ENCODE measurements at regions not wholly inside any gene's neighbourhood (a gene's known extent, or its start where the extent isn't known, plus 50 kb on each side); places are given as distances from the start of the nearest gene placed in this dataset.
"Not testable (repeated sequence)": the region's sequence is repeated elsewhere in the genome, so short reads cannot be mapped to it uniquely, and the experiment has no call there.

DNA sequence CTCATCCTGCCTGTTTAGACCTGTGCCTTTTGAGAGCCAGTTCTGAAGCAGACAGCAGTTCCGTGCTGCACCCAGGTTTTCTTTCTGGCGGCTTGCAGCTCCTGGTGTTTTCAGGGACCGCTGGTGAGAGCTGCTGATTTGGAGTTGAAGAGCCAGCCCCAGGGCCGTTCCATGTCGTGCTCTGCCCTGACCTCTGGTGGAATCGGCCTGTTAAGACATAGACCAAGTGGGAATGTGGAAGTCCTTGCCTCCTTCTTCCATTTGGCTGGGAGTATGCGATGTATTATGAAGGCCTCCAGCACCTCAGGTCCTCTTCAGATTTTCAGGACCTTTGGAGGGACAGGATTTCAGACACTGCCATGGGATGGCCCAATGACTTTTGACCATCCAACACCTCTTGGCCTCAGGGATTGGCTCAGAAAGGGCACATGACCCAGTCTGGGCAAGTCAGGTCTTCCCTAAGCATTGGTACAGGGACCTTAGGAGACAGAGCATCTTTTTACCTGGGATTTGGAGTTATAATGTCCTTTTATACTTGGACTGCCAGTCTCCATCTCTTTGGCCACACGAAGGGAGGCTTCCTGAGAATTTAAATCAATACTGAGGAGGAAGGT, 136.1 kb upstream of the CLINT1 start:
- peak; percentile 80 for DNase-seq

DNA sequence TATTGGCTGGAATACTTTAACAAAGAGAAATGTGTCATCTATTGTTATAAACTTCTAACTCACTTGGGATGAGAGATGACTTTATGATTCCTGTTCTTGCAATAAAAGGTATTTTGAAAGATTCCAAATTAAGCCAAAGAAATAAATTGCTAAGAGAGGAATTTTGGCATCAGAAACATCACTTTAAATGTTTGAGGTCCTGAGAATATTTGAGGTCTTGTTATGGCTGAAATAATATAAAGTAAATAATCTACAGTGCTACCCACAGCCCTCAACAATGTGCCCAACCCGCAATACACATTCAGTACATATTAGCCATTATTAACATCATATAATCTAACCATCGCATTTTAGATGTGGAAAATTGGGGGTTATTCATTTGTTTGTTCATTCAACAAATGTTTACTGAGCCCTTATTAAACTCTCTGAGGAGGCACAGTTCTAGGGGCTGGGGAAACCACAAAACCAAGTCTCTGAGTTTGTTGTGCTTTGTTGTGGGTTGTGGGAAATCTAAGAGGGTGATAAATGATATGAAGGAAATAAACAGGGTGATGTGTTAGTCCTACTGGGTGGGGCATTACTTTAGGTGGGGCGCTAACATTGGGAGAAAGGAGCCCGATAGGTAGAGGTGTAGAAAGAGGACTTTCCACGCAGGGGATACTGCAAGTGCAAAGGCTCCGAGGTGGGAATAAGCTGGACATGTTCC, 135.2 kb upstream of the CLINT1 start:
- DNase-seq, result no peak

DNA sequence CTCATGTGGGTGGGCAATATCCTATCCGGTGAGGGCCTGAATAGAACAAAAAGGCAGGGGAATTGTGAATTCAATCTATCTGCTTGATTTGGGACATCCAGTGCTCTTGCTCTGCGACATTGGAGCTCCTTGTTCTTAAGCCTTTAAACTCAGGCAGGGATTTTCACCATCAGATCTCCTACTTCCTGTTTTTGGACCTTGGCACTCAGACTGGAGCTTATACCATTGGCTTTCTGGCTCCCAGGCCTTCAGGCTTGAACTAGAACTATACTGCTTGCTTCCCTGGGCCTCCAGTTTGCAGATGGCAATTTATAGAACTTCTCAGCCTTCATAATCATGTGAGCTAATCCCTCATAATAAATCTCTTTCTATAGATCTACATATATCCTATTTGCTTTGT, 134.3 kb upstream of the CLINT1 start:
- DNase-seq, result peak; percentile 24

DNA sequence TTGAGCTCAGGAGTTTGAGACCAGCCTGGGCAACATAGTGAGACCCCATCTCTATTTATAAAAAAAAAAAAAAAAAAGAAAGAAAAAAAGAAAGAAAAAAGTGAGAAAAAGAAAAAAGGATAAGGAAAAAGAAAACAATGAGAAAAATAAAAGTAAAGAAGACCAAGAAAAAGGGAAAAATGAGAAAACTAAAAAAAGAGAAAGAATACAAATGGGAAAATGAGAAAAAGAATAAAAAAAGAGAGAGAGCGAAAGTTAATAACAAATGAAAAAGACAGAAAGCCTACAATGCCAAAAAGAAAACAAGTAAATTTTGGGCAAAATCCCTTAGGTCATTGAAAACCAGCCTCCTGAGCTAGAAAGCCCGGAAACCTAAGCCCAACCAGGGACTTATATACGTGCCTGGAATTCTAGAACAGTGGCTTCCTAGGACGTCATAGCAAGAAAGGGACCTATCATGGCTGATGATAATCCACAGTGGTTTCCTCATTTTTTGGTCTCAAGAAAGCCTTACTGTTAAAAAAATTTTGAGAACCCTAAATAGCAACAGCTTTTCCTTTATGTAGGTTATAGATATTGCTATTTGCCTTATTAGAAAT, 131.7 kb upstream of the CLINT1 start:
- no peak for DNase-seq

DNA sequence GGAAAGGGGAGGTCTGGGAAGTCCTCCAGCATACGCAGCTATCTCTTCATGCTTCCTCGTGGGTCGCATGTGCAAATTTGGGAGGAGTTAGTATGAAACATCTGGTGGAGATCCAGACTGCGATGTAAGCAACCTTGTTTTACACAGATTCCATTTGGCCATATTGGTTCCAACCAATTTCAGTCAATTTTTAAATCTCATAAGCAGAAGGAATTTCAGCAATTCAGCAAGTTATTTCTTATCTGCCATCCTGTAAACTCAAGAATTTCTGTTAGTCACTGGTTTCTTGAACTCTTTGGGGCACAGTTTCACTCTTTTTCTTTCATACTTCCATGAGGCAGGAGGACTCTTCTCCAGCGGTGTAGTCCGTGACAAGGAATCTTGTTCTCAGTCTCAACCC, 130.4 kb upstream of the CLINT1 start:
- DNase-seq, result no peak

DNA sequence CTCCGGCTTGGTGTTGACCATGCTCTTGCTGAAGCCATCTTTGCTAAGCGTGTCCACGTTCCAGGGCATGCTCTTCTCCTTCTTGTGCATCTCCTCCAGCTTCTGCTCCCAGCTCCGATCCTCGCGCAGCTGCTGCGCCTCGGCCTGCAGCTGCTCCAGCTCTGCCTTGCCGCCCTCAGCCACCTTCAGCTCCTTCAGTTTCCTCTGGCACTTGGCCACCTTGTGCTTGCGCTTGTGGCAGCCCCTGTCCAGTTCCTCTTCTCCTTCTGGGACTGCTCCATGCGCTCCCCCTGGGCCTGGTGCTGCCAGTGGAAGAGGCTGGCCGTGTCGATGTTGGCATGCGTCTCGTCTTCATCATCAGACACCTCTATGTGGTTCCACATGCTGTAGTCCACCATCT, 128.3 kb upstream of the CLINT1 start:
- DNase-seq, result no peak

DNA sequence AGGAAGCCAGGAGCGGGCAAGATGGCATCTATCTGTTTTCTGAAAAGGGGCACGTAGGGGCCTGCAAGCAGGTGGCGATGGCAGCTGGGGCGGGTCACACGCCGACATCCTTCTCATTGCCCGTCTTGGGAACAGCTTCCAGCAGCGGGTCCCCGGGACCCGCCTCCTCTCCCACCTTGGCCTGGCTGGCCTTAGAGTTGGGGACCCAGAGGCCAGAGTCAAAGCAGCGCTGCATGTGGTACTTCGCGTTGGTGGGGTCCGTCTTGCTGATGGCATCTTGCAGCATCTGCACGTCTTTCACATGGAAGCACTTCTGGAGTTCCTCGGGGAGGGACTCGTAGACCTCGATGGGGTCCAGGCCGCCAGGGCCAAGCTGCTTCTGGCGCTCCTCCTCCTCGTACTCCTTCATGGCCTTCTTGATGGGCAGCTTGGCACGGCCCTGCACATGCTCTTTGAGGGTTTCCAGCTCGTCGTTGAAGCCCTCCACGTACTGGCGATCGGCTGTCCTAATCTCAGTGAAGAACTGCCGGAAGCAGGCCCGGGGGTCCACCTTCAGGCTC, 127.6 kb upstream of the CLINT1 start:
- no peak for DNase-seq

DNA sequence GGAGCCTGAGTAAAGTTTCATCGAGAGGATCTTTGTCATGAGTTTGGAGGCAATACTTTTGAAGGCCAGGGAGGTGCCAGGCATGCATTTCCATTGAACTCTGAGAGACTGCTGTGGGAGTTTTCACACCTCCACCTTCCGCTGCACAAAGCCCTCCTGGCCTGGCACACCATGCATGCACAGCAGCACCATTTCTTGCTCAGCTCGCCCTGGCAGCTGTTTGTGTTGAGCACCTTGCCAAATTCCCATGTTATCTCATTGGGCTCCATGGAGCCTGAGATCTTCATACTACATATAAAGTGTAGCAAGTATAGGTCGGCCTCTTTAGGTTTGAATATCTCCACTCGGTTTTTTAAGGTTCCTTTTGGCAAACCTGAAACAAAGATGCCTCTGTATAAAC, 125.7 kb upstream of the CLINT1 start:
- no peak for DNase-seq

DNA sequence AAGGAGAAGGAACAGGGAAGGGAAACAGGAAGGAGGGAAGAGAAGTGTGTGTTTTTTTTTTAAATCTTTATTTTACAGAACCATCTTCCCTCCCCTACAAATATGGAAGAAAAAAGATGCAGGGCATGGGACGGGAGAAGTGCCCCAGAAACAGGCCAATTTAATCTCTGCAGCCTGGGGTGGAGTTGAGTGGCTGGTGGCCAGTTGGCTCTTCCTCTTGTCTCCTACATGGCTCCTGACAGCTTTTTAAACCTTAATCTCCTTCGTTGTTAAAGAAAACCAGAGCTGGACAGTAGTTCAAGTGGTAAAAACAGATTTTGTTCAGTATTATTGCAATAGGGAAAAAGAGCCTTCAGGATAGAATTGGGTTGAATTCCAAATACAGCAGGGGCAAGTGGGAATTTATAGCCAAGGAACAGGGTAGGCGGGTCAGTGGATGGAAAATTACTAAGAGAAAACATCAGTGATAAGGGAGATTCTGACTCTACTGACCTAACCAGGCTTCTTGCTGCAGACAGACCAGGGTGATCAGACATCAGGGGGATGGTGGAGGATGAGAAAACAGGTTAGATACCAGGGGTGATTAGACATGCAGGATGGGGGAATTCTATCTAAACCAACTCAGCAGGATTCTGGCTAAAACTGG, 125.1 kb upstream of the CLINT1 start:
- no peak for DNase-seq

DNA sequence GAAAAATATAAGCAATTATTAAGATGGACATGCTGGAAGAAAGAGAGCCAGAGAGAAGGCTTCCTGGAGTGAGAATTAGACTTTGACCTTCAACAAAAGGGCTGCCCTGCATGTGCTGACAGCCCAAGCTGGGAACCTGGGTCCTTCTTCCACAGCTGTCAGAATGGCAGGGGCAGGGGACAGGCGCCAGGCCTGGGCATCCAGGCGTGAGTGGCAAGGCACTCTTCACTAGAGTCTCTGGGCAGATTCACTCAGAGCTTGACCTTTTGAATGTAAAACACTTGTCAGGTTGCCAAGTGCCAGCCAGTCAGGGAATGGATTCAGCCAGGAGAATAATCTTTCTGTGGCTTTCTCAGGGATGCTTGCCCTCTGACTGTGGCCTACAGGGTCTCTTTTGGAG, 119.1 kb upstream of the CLINT1 start:
- no peak for DNase-seq

DNA sequence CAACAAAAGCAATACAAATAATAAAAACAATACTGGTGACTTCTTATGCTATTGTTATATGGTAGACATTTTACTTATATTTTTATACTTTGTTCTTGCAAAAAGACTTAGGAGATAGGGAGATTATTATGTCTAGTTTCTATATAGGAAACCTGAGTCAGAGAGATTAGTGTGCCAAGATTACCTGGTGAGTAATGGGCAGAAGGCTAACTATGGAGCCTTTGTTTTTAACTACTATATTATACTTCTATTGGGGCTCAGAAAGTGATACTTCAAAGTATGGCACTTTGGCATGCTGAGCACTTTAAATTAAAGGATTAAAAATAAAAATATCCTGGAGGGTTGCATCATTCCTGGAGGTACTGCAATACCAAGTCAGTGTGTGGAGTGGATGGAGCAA, 117.5 kb upstream of the CLINT1 start:
- DNase-seq, result no peak

DNA sequence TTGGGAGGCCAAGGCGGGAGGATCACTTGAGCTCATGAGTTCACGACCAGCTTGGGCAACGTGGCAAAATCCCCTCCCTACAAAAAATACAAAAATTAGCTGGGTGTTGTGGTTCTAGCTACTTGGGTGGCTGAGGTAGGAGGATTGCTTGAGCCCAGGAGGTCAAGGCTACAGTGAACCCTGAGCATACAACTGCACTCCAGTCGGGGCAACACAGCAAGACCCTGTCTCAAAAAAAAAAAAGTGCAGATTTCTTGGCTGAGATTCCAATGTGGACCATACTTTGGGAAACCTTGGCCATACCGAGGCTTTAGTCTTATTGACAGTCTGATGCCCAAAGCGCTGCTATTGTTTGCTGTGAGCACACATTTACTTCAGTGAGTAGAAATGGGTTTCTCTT, 113.6 kb upstream of the CLINT1 start:
- DNase-seq, result no peak

DNA sequence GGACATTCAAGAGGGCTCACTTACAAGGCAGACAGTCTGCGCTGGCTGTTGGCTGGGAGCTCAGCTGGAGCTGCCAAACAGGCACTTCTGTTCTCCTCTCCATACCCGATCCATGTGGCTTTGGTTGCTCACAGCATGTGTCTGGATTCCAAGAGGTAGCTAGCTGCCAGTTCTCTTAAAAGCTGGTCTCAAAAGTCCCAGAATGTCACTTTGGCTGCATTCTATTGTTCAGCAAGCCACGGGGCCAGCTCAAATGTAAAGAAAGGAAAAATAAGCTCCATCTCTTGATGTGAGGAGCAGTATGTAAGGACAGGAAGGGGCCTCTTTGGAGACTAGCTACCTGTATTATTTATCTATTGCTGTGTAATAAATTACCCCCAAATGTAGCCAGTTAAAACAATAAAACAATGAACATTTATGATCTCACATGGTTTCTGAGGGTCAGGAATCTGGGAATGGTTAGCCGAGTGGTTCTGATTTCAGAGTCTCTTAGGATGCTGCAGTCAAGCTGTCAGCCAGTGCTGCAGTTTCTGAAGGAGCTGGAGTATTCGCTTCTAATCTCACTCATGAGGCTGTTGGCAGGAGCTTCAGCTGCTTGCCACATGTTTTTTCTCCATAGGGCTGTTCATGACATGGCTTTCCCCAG, 112.7 kb upstream of the CLINT1 start:
- no peak for DNase-seq

DNA sequence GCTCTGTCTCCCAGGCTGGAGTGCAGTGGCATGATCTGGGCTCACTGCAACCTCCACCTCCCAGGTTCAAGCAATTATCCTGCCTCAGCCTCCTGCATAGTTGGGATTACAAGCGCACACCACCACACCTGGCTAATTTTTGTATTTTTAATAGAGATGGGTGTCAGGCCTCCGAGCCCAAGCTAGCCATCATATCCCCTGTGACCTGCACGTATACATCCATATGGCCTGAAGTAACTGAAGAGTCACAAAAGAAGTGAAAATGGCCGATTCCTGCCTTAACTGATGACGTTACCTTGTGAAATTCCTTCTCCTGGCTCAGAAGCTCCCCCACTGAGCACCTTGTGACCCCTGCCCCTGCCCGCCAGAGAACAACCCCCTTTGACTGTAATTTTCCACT, 109.6 kb upstream of the CLINT1 start:
- not testable (repeated sequence) for DNase-seq

DNA sequence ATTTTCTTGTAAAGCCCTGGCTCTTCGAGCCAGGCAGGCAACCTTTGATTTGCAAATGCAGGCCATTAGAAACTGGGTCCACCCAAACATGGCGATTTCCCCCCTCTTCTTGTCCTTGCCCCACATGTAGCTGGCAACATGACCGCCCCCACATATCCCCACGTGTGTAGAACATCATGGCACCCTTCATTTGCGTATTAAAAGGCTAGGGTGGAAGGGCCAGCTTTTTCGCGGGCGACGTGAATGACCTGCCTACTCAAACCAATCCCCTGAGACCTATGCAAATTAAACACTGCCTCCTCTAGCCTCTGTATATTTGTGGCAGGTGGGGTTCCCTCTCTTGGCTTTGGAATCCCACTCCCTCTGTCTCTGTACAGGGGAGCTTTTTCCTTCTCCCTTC, 107.0 kb upstream of the CLINT1 start:
- no peak for DNase-seq

DNA sequence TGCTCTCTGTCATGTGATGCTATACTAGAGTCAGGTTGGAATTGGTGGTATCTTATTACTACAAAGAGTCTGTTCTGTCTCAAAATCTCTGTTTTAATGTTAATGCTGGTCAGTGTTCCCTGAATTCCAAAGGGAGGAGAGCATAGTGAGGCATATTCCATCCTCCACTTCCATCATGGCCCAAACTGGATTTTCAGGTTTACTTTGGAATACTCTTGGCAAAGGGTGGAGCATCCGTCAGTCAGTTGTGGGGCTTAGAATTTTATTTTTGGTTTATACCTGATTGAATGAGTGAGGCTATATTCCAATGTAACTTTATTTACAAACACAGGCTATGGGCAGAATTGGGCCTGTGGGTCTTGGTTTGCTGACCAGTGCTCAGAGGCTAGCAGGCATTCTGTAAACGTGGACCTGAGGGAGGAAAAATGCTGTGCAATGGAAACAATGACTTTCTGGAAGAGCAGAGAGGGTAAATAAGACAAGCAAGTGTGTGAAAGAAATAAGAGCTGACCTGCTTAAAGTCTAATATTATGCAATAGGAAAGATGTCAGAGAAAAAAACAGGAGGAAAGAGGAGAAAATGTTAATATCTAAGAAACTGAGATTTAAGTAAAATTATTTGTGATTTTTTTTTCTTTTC, 106.2 kb upstream of the CLINT1 start:
- DNase-seq, result no peak

DNA sequence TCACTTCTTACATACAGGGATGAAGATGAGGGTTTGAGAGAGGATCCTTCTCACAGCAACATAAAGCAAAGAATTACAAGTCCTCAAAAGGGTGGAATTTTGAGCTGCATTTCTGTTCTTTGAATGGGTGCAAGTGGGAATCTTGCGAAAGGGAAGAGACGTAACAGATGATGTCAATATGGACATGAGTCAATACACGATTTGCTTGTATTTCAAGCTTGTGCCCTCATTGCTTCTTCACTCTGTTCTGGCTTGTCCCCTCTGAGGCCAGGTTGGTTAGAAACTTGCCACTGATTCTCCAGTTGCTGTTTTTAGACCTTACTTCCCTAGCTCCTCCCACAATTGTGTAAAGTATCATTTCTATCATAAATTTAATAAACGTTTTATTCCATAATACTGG, 104.8 kb upstream of the CLINT1 start:
- no peak for DNase-seq

DNA sequence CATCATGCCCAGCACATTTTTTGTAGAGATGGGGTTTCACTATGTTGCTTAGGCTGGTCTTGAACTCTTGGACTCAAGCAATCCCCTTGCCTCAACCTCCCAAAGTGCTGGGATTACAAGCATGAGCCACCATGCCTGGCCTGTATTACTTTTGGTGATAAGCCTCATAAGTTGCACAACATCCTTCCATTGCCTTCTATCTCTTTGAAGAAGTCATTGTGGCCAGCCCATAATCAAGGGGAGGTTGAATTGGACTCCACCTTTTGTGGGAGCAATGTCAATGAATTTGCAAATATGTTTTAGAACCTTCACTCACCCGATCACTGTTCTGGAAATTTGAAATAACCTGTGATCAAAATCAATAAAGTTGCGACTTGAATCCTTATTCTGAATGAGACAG, 104.3 kb upstream of the CLINT1 start:
- DNase-seq, result peak; percentile 22

DNA sequence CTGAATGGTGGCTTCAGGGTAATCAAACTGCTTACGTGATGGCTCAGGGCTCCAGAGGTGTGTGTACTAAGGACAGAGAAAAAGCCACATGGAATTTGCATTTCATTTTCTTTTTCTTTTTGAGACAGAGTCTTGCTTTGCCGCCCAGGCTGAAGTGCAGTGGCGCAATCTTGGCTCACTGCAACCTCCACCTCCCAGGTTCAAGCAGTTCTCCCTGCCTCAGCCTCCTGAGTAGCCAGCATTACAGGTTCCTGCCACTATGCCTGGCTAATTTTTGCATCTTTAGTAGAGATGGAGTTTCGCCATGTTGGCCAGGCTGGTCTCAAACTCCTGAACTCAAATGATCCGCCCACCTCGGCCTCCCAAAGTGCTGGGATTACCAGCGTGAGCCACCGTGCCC, 103.7 kb upstream of the CLINT1 start:
- not testable (repeated sequence) for DNase-seq

DNA sequence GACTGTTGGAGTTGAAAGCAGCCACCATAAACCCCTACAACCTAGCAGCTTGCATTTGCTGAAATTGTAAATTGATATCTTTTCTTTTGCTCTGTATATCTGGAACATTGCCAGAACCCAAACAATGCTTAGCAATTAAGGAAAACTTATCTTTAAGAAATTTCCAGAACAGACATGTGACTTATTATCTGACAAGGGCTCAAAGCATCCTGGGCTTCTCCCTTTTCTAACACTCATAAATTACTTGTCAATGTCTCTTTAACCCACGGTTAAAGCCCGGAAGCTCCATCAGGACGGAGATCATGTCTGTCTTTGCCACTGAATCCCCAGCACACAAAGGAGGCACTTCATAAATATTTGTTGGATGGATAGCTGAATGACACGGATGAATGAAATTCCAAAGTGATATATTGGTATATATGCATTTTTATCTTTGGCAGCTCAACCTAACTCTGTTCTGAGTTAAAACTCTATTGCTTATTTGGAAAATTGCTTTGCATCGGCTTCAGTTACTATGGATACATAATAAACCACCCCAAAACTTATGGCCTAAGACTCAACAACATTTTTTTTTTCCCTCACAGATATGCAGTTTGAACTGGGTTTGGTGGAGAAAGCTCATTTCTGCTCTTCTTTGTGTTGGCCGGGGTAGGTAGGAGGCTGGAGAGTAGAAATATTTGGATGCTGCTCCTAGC, 103.1 kb upstream of the CLINT1 start:
- no peak for DNase-seq

DNA sequence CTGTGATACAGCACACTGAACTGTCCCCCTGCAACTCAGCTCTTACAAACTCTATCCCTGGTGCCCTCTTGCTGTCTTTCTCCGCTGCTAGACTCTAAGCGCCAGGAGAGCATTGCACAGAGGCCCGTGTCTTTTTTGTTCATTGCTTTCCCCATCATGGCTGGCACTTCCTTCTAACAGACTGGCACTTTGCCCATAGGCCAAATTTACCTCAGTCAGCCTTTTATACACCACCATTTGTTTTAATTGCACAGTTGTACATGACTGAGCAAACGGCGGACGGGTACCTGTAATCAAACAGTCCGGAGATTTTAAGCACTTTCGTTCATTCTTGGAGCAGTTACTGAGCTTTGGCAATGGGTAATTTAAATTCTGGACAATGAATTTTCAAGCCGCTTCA, 102.2 kb upstream of the CLINT1 start:
- DNase-seq, result no peak

DNA sequence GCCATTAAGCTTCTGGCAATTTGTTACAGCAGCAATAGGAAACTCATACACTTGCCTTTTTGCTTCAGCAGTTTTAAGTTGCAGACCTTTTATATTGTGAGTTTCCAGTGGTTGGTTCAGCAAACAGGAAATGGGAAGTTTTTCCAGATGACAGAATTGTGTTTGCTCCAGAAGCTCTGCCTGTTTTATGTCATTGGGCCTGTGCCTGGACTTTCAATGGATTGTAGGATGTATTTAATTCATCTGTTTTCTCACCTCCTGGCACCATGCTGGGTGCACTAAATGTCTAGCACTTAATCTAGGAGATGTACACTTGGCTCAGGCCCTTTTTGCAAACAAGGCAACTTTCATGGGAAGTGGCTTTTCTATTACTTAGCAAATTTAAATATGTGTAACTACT, 100.4 kb upstream of the CLINT1 start:
- DNase-seq, result no peak
